GM21786 (cell line): ENCODE measurements at regions not wholly inside any gene's neighbourhood (a gene's known extent, or its start where the extent isn't known, plus 50 kb on each side); places are given as distances from the start of the nearest gene placed in this dataset.

Source experiments
- ATAC-seq: cut with Tn5 transposase; IDR thresholded peaks from one replicate; pipeline ENCODE4 v1.9.1; 2021; ENCODE audit not compliant: unreplicated experiment

DNA sequence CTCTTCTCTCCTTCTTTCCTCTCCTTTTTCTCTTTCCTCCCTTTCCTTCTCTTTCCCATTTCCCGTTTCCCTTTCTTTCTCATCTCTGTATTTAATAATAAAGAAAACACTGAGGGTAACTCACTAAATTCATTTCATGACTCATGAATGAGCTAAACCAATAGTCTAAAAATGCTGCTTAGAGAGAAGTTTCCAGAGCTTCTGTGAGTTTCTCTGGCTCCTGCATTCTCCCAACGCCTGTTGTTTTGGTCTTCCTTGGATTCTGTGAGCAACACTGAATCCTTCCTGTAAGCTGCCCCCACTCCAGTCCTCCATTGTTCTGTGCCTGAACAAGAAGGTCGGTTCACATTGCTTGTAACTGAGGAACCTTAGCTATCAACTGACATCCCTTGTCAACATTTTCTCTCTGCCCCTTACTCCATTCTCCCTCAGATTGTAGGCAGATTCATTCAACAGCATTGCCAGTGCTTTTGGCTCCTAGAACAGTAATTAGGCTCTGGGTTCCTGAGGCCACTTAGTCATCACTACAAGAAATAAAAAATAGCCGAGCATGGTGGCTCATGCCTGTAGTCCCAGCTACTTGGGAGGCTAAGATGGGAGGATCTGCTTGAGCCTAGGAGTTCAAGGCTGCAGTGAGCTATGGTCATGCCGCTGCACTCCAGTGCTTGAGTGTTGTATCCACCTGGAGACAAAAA lies 237.7 kb upstream of the KLF4 start:
- ATAC-seq = no peak

DNA sequence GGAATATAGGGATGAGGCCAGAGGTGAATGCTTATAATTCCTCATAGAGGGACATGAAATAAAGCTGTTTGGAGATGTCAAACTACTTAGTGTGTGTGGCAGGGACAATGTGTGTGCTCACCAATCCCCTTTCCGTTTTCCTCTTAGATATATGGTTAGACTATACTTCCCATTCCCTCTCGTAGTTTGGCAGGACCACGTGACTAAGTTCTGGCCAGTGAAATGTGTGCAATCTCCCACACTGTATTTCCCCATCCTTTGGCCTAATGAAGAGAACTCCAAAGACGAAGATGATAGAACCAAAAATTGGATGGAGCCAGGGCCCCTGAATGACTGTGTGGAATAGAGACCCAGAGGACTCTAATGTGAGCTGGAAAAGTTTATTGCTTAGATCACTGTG lies 233.4 kb upstream of the KLF4 start:
- ATAC-seq = no peak

DNA sequence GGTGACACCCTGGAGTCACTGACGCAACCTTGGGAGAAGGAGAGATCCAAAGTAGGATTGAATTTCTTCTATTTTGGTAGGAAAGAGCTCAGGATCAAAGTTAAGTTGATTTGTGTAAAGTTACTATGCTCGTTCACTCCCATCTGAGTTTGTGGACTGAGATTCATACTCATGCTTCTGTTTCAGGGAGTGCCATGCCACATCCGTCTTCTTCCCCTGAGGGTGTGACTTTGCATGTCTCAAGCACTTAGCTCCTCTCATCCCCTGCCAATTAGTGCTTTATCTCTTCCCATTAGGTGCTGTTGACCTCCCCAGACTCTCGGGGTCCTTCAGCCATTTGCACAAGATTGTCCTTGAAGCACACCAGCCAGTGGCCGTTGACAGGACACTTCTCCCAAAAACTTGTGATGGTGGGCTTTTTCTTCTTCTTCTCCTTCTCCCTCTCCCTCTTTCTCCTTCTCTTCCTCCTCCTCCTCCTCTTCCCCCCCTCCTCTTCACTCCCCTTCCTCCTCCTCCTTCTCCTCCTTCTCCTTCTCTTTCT lies 232.2 kb upstream of the KLF4 start:
- no peak for ATAC-seq

DNA sequence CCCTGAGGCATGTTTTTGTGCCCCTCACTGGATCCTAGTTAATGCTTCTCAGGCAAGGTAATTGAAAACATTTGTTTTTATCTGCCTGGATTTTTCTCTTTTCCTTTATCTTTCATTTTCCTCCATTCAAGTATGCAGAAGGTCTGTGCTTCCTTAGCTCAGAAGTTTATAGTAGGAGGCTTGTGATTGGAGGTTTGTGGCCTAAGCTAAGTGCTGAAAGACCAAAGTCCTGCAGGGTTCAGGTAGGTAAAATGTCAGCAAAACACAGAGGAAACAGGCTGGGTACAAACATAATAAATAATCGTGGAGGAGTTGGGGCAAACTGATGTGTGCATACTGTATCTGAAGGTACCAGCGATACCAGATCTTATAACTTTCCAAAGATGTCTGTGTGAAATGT lies 230.9 kb upstream of the KLF4 start:
- ATAC-seq = no peak

DNA sequence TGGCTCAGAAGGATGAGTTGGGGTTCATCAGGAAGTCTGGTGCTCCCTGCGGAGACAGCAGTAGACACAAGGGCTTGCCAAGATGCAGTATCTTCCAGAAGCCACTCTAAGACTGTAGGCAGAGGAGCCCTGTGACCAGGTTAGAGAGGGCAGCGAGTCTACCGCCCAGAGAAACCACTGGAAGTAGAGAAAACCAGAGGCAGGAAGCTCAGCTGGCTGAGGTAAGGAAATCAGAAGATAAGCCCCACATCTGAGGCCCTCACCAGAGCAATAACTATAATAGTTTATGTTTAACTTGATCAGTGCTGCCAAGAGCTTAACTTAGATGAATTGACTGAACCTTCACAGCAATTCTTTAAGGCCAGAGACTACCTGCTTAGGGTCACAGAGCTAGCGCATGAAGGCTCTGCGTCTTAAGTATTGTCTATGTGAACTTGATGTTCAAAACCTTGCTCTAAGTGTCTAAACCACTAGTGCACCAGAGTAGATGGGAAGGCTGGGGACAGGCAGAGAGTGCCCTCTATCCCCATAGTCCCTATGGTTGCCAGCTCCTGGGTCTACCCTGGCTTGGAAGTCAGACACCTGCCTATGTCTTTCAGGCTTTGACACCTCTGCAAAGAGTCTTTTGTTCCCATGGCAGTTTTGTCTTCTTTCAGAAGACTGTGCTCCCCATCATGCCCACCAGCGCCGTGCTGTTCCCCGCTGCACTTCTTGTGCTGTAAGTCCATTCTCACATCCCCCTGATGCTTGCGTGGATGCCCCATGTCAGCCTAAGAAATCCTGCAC lies 228.2 kb upstream of the KLF4 start:
- ATAC-seq = no peak

DNA sequence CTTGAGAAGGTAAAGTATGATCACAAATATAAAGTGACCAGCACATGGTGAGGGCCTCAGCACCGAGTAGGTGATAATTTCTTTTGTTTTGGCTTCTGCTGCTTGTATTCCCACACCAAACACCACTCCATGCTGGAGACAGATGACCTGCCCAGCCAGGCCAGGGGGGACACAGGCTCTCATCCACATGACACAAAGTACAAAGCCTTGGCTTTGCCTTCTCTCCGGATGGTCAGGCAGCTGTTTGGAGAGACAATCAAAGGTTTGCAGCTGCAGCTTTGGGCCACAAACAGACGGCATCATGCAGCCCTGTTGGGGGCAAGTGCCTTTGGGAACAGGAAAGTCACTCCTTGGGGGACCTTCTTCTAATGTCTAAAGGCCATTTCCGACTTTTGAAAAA lies 226.2 kb upstream of the KLF4 start:
- no peak for ATAC-seq

DNA sequence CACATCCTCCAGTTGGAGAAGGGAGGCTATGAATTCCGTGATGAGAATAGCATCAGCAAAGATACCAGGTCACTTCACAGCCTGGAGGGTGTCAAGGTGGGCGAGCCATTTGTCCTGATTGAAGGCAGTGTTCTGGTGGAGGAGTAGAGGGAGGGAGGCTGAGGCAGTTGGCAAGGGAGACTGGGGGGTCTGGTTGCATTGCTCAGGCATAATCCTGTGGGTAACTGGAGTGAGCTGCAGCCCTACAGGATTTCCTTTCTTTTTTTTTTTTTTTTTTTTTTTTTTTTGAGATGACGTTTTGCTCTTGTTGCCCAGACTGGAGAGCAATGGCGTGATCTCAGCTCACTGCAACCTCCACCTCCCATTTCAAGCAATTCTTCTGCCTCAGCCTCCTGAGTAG lies 223.9 kb upstream of the KLF4 start:
- no peak for ATAC-seq

DNA sequence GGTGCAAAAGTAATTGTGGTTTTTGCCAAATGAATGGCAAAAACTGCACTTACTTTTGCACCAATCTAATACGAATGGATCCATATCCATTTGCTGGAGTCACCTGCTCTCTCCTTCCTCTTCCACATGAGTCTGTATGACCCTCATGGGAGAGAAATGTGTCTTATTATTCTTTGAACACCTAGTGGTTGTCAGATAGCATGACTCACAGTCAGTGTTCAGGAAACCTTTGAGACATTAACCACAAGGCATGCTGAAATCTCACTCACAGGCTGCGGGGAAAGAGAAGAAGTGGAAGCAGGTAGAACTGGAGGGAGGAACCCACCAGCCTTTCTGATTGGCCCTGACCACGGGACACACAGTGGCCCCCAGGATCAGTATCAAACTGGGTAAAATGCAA lies 222.8 kb upstream of the KLF4 start:
- ATAC-seq = no peak

DNA sequence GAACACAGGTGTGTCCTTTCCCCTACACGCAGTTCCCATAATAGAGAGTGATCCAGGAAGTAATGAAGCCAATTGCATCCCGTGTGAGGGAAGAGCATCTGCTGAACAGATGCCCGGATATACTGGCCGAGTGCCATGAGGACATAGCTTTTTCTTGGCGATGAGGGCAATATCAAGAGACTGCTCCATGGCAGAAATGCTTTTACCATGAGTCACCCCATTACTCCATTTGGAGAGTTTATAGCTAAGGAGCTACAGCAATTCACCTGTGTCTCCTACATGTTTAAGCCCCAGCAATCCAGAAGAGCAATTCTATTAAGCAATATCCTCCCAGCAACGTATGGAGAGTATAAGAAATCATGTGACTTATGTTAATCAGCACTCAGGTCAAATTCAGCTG lies 222.0 kb upstream of the KLF4 start:
- ATAC-seq = no peak

DNA sequence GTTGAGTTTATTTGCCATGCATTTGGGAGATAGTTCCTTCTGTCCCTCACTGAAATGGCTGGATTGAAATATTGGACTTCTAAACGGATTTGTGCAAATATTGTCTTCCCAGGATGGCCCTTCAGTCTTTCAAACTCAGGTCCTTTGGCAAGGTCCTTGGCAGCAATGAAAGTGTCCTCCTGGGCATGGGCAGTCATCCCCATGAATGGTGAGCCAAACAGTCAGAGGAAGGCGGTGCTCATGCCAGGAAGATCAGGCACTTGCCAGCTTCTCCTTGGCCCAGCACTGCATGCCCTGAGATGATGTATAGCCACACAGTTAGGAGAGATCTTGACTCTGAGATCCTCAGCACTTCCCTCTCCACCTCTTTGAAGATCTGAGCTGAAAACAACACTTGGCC lies 221.4 kb upstream of the KLF4 start:
- ATAC-seq = no peak

DNA sequence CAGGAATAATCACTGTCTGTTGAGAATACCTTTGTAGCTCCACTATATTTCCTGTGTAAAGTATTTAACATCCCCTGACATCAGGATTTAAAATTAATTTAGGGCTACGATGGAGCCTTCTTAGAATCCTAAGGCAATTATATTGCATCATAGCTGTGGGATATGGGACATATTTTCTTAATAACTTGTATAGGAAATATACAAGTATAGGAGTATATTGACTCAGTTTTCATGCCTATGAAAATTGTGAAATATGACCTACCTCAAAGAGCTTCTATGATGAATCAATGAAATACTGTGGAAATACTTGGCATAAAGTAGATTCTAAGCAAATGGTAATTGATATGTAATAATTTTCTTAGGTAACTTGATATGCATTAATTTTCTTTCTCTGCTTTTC lies 221.0 kb upstream of the KLF4 start:
- no peak for ATAC-seq

DNA sequence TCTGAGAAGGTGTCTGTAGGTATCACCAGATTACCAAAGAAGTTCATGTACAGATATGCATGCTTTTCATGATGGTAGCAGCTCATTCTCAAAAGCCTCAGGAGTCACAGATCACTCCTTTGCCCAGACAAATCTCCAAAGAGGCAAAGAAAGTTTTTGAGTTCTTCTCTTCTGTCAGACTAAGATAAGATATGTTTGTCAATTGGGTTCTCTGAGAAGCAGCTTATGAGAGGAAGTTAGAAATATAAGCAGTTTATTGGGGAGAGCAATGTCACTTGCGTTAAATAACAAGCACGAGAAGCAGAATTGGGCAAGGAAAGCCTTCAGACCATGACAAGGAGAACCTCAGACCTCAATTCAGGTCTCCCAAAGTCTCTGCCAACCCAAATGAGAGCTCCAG lies 219.2 kb upstream of the KLF4 start:
- ATAC-seq = no peak

DNA sequence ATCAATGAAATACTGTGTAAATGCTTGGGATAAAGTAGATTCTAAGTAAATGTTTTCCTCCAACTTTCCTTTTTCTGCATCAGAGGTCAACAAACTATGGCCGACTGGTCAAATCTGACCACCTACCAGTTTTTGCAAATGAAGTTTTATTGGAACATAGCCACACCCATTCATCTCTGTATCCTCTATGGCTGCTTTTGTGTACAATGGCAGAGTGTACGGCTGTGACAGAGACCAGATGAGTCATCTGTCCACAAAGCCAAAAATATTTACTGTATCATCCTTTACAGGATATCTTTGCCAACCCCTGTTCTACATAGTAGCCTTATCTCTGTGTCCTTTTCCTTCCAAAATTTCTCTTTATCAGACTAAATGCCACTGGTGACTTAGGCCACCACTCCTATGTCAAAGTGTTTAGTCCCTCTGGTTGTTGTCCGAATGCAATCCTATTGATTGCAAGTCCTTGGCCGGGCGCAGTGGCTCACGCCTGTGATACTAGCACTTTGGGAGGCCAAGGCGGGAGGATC lies 218.4 kb upstream of the KLF4 start:
- no peak for ATAC-seq

DNA sequence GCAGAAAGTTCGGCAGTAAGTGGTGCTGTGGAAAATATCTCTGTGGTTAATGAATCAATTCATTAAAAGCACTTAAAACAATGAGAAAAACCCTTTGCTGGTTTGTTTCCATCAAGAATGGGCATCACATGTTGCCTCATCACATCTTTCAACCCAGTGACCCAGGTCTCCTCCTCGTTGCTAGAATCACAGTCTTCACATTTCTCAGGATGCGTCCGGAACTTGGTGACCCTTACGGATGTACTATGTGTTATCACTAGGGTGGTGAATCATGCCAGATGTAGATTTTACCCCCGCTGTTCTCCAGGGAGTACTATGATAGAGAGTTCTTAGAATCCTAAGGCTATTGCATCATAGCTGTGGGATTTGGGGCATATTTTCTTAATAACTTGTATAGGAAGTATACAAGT lies 217.9 kb upstream of the KLF4 start:
- no peak for ATAC-seq

DNA sequence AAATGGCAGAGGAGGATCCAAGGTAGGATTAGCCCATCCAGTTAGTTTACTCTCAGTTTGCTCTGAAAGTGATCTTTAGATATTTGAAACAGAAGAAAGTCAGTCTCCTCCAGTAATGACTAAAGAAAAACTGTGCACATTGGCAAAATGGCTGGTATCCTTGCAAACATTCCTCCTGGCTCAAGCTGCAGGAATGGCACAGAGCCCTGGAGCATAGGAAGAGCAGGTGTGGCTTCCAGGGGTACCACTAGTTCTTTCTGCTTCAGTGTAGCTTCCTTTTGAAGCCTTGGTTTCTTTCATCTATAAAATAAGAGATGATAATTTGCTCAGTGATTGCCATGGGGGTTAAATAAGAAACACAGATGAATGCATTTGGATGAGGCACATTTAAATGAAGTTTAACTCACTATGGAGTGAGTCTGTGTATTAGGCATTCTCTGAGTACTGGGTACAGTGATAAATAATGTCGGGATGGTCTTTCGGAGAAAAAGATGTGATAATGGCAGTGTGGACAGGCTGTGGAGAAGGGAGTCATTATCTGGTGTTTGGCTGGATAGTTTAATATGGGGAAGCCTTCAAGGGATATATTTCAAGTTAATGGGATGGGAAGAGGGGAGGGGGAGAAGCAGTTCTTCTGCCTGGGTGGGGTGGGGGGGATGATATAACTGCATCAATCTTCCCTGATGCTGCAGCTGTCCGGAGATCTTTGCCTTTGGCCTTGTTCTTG lies 217.3 kb upstream of the KLF4 start:
- ATAC-seq = no peak

DNA sequence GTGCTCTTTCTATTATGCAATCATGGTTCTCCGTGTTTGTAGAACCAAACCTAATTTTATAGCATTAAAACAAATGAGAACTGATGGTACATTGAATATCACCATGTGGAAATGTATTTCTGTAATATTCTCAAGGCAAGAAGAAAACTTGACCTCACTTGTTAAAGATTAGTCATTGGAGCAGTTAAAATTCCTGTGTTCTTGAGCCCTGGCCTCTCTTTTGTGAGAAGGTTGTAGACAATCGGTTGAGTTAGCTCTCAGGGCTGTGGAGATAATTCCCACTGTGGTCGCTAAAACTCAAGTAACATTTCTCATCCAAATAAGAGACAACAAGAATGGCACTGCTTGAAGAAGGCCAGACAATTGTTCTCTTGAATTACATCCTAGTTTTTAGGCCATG lies 216.0 kb upstream of the KLF4 start:
- no peak for ATAC-seq

DNA sequence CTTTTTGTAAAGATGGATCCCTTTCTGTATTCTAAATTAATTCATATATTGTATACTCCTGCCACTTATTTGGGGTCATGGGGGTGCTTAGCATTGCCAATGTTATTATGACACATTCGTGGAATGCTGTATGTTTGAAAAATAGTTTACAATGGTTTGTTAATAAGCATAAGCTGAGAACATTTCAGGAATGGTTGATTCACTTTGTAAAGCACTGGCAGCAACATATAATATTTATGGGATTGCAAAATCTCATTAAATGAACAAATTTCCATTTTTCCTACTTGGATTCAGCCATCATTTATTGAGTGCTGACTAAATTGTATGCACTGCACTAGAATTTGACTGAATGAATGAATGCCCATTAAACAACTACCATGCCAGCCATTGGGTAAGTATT lies 215.2 kb upstream of the KLF4 start:
- no peak for ATAC-seq

DNA sequence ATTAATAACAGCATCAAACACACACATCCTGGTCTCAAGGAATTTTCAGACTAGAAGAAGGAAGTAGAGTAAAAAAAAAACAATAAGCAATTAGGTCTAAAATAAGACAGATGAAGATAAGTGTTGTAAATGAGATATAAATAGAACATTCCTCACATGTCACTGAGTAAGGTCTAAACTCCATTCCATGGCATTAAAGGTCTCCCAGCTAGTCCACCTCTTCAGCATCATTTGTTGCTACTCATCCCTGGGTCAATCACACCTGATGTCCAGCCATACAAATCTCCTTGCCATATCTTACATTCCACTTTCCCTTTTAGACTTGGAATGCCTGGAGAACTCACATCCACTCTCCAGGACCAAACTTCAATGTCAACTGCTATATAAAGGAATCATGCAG lies 214.1 kb upstream of the KLF4 start:
- no peak for ATAC-seq

DNA sequence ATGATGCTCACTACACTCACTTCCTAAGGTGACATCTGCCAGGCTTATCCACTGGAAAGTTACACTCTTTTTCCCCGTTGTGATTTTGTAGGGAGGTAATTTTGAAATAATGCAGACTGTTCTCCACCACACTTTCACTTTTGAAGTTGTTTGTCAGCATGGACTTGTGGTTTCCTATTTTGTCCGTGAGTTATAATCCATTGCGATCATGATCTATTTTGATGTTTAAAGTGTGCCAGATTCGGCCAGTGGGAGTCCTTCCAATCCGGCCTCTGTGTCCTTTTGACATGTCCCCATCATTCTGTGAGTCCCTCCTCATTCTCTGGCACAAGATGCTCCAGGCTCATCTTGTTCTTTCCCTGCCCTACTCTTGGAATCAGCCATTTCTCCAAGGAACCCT lies 211.3 kb upstream of the KLF4 start:
- ATAC-seq = no peak

DNA sequence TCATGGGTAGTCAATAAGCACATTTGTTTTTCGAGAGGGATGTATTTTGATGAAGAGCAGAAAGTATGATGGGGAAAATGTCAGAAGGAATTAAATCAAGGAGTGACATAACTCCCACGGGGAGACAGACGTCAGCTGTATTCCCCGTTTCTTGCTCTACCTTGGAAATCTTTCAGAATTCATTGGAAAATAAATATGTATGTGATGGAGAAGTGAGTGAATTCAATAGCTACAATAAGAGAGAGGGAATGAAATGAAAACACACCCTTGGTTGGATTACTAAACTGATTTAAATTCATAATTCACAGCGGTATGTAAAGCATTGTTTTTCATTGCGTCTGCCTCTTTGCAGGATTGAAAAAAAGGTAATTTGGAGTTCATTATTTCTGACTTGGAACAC lies 209.7 kb upstream of the KLF4 start:
- ATAC-seq = no peak

DNA sequence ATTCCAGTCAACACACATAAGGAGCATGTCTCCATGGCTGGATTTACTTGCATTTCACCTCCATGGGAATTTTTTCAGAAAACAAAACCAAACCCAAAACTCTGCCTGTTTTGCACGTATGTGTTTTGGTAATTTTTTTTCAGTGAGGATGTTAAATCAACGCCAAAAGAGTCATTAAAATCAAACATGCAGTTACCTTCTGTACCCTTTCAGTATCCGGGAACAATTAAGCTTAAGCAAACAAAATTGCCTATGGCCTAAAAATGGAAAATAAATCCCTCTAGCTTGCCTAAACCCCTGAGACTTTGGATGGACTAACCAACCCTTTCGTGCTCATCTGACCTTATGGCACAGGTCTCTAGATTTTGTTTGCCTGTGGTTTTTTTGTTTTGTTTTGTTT lies 209.2 kb upstream of the KLF4 start:
- ATAC-seq = no peak

DNA sequence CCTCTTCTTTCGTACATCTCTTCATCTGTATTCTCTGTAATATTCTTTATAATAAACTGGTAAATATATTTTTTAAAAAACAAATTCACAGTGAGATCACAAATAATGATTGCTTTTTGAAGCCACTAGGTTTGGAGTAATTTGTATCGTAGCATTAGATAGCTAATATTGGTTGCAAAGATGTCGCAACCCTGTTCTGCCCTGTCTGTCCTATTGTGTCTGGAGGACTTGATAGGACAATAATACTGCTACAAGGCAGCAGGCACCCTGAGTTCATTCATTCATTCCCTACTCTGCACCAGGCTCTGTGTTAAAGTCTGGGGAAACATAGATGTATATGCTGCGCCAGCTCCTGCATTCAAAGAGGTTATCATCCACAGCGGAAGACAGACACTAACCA lies 206.7 kb upstream of the KLF4 start:
- no peak for ATAC-seq
